Kidney (tissue), 13 donors: ENCODE measurements at regions not wholly inside any gene's neighbourhood (a gene's known extent, or its start where the extent isn't known, plus 50 kb on each side); places are given as distances from the start of the nearest gene placed in this dataset.

Experiments used
- DNase-seq, 5 donors: peaks; one replicate each; pipeline ENCODE4 v3.0.0-alpha.2; 2013 to 2020
- FAIRE-seq: peaks from 2 replicates; lab custom pipeline; 2012; peaks lifted over from hg19 to GRCh38; lab: Jason Lieb, UNC
- H3K27ac ChIP-seq, 2 donors: one replicate each; pipeline ENCODE4 v1.7.0; 2013; ENCODE audit warnings: low read depth in 2 of 2, low read length in 2 of 2, inconsistent platforms in 1 of 2
- H3K27me3 ChIP-seq: one replicate; pipeline ENCODE4 v1.7.1; 2013; ENCODE audit warnings: low read length, inconsistent platforms; ENCODE audit not compliant: control insufficient read depth, insufficient read depth
- H3K36me3 ChIP-seq, 3 donors: one replicate each; pipeline versions ENCODE4 v1.7.0 to v1.7.1; 2013; ENCODE audit warnings: low read length in 3 of 3, control low read depth in 1 of 3, inconsistent platforms in 1 of 3; ENCODE audit not compliant: insufficient read depth in 3 of 3, control insufficient read depth in 2 of 3
- H3K4me1 ChIP-seq, 3 donors: one replicate each; pipeline versions ENCODE4 v1.7.0 to v1.7.1; 2013; ENCODE audit warnings: low read length in 3 of 3, inconsistent platforms in 1 of 3, low read depth in 1 of 3; ENCODE audit not compliant: control insufficient read depth in 2 of 3, insufficient read depth in 2 of 3
- H3K4me3 ChIP-seq, 3 donors: one replicate each; pipeline versions ENCODE4 v1.7.0 to v1.8.1; 2013; ENCODE audit warnings: low read length in 3 of 3, control low read depth in 1 of 3, inconsistent platforms in 1 of 3
- H3K9ac ChIP-seq, 3 donors: one replicate each; pipeline versions ENCODE4 v1.7.0 to v1.7.1; 2013; ENCODE audit warnings: low read length in 3 of 3, control low read depth in 1 of 3, inconsistent platforms in 1 of 3
- H3K9me3 ChIP-seq, 3 donors: one replicate each; pipeline versions ENCODE4 v1.7.0 to v1.7.1; 2013; ENCODE audit warnings: low read length in 3 of 3, control low read depth in 1 of 3, inconsistent platforms in 1 of 3; ENCODE audit not compliant: control insufficient read depth in 2 of 3, insufficient read depth in 1 of 3
- intact Hi-C: fragments of 100-400 bp; cut with DNase I; formaldehyde crosslinking; loops from one replicate; pipeline ENCODE4 v1.11.1; 2022
- TF ChIP-seq, protein P1 (sequence below): IDR thresholded peaks from 3 replicates; pipeline ENCODE4 v1.5.1; 2012; ENCODE audit warnings: mild to moderate bottlenecking, moderate library complexity, borderline replicate concordance; ENCODE audit not compliant: insufficient read depth; ENCODE audit errors: extremely low read depth
- donor health status: control.
- donor health status: control.
- donor health status: control.
- donor health status: control.
- donor health status: control.
- donor health status: DM: yes; HTN: yes; CAD: no.
- donor health status: Normal renal cell carcinoma (clear cell type).

DNA sequence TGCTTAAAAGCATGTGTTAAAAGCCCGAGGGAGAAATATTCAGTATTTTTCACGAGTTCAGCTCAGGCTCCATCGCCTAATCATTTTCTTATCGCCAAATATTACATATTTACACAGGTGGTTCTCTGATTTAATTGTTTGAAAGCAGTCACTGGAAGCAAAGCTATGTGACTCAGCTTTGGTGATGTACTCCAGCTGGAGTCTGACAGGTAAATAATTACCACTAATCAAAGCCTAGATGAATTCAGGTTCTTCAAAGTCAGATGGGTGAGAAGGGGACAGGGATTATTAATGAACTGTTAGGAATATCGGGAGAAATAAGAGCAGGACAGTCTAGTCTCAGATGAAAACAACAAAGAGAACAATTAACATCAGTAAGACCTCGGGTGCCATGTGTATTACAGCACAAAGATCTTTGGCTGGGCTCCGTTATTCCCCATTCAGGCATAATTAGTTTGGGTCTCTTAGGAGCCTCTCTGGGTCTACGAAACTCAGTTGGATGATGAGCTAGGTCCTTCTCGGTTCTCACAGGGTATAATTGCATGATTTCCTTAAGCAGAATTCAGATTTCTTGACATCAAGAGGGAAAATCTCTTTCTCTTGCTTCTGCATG lies 331.7 kb upstream of the ADAMTS9 start:
- no peaks in the 10 kb centered on the region for H3K27me3 ChIP-seq
- no peaks in the 10 kb centered on the region for H3K36me3 ChIP-seq
- H3K4me1 ChIP-seq = peaks cover 0 to 3% (median 0%) of the 10 kb centered on the region in 3 donors
- TF ChIP-seq, protein P1, sequence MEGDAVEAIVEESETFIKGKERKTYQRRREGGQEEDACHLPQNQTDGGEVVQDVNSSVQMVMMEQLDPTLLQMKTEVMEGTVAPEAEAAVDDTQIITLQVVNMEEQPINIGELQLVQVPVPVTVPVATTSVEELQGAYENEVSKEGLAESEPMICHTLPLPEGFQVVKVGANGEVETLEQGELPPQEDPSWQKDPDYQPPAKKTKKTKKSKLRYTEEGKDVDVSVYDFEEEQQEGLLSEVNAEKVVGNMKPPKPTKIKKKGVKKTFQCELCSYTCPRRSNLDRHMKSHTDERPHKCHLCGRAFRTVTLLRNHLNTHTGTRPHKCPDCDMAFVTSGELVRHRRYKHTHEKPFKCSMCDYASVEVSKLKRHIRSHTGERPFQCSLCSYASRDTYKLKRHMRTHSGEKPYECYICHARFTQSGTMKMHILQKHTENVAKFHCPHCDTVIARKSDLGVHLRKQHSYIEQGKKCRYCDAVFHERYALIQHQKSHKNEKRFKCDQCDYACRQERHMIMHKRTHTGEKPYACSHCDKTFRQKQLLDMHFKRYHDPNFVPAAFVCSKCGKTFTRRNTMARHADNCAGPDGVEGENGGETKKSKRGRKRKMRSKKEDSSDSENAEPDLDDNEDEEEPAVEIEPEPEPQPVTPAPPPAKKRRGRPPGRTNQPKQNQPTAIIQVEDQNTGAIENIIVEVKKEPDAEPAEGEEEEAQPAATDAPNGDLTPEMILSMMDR = no peak
- FAIRE-seq (no peak), DNase-seq (peak in 1 of 5 donors; percentile 63)
- H3K27ac ChIP-seq = no peak overlapping the region
- no peak overlapping the region for H3K4me3 ChIP-seq
- intact Hi-C loops = no loop called here
- H3K9ac ChIP-seq = no peak overlapping the region
- H3K9me3 ChIP-seq = no peaks in the 10 kb centered on the region

DNA sequence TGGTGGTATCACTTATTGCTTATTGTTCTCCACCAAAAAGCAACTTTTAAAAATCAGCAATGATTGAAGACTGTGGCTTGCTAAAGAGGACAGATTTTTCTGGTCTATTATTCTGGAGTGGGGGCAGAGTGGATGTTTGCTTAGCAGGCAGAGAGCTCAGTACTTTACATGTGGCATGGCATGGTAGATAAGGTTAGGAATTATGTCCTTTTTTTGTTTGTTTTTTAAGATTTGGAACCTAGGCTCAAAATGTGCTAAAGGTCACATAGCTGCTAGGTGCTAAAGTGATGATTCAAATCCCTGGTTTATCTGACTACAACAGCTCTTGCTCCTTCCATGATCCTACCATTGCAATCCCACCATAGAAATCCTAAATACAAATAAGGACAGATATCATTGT lies 331.0 kb upstream of the ADAMTS9 start:
- DNase-seq (no peak), FAIRE-seq (no peak)
- TF ChIP-seq, protein P1 = no peak
- Histone ChIP-seq H3K4me3 (no peak overlapping the region), H3K36me3 (no peaks in the 10 kb centered on the region), H3K4me1 (peaks cover 0 to 3% (median 0%) of the 10 kb centered on the region in 3 donors), H3K9ac (no peak overlapping the region), H3K27ac (no peak overlapping the region), H3K9me3 (no peaks in the 10 kb centered on the region), H3K27me3 (no peaks in the 10 kb centered on the region)
- intact Hi-C loops = no loop called here

DNA sequence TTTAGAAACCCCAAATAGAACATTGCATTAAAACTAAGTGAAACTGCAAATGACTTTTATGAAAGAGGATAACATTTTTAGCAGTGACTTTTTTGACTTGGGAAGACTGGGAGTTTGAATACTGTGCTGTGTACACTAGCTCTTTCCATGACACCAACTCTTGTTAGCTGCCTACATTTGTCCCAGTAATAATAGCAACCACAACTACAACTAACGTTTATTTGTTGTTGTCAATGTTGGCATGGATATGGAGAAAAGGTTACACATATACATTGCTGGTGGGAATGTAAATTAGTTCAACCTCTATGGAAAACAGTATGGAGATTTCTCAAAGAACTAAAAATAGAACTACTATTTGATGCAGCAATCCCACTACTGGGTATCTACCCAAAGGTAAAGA lies 329.6 kb upstream of the ADAMTS9 start:
- Histone ChIP-seq H3K27me3 (no peaks in the 10 kb centered on the region), H3K36me3 (no peaks in the 10 kb centered on the region), H3K9ac (no peak overlapping the region), H3K27ac (no peak overlapping the region), H3K4me1 (peaks cover 0 to 3% (median 0%) of the 10 kb centered on the region in 3 donors), H3K9me3 (no peaks in the 10 kb centered on the region), H3K4me3 (no peak overlapping the region)
- FAIRE-seq (no peak), DNase-seq (no peak)
- TF ChIP-seq, protein P1 = no peak
- intact Hi-C loops = no loop called here

DNA sequence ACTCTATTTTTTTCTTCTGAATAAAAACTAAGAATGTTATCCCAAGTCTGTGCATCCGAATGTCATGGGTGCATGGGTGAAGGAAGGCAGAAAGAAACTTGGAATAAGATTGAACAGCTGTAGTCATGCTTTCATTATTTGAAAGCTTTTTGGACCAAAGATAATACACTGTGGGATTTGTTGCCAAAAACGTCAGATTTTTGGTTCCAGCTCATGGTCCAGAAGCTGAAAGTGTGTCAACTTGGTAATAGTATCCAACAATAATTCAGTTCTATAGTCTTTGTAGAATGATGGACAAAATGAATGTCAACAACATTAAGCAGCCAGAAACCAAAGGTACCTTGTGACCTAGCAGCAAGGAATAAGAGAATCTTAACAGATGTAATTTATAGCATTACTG lies 327.9 kb upstream of the ADAMTS9 start:
- intact Hi-C loops = no loop called here
- peaks cover 0 to 3% (median 0%) of the 10 kb centered on the region in 3 donors for H3K4me1 ChIP-seq
- peaks cover 0 to 2% (median 0%) of the 10 kb centered on the region in 3 donors for H3K36me3 ChIP-seq
- no peak overlapping the region for H3K9ac ChIP-seq
- DNase-seq = no peak
- no peaks in the 10 kb centered on the region for H3K27me3 ChIP-seq
- no peak for FAIRE-seq
- TF ChIP-seq, protein P1 = no peak
- no peak overlapping the region for H3K27ac ChIP-seq
- H3K9me3 ChIP-seq = no peaks in the 10 kb centered on the region
- no peak overlapping the region for H3K4me3 ChIP-seq
